NT2/D1 (cell line): ENCODE measurements at regions not wholly inside any gene's neighbourhood (a gene's known extent, or its start where the extent isn't known, plus 50 kb on each side); places are given as distances from the start of the nearest gene placed in this dataset.

Experiments
- SUZ12 ChIP-seq: IDR thresholded peaks from 2 replicates; pipeline ENCODE4 v1.6.1; 2011; ENCODE audit not compliant: insufficient read length, insufficient read depth; ENCODE audit errors: extremely low read depth
- YY1 ChIP-seq: IDR thresholded peaks from 2 replicates; pipeline ENCODE4 v1.6.1; 2011; ENCODE audit not compliant: insufficient read length, insufficient read depth
- ZNF274 ChIP-seq: IDR thresholded peaks from 2 replicates; pipeline ENCODE4 v1.6.1; 2011; ENCODE audit warnings: mild to moderate bottlenecking, low read depth, low read length

GRCh38 chr5:124088289-124089032 is 576.5 kb downstream of the CSNK1G3 start:
- TF ChIP-seq ZNF274 (no peak), SUZ12 (no peak), YY1 (no peak)
